Spinal cord (tissue), 9 donors: ENCODE measurements at regions not wholly inside any gene's neighbourhood (a gene's known extent, or its start where the extent isn't known, plus 50 kb on each side); places are given as distances from the start of the nearest gene placed in this dataset.
A peak's percentile ranks its signal among the peaks of the same experiment; 100 is the strongest.

Experiments used
- DNase-seq, 6 donors: peaks; one replicate each; pipeline versions ENCODE4 v3.0.0 to v3.0.0-alpha.2; 2013 to 2015; ENCODE audit warnings: low spot score in 6 of 6, low read depth in 4 of 6
- H3K27ac ChIP-seq: one replicate; pipeline ENCODE4 v1.5.1; 2013; ENCODE audit warnings: low read depth, low read length, control low read depth
- H3K27me3 ChIP-seq: one replicate; pipeline ENCODE4 v1.6.1; 2013; ENCODE audit warnings: low read length; ENCODE audit not compliant: control insufficient read depth, insufficient read depth
- H3K36me3 ChIP-seq: one replicate; pipeline ENCODE4 v1.6.1; 2013; ENCODE audit warnings: low read length; ENCODE audit not compliant: control insufficient read depth, insufficient read depth
- H3K4me1 ChIP-seq: one replicate; pipeline ENCODE4 v1.6.1; 2013; ENCODE audit warnings: low read length; ENCODE audit not compliant: control insufficient read depth, insufficient read depth
- H3K4me3 ChIP-seq: one replicate; pipeline ENCODE4 v1.5.1; 2013; ENCODE audit warnings: low read depth, low read length, control low read depth
- H3K9me3 ChIP-seq: one replicate; pipeline ENCODE4 v1.6.1; 2013; ENCODE audit warnings: low read length; ENCODE audit not compliant: control insufficient read depth, insufficient read depth
- WGBS: methylation state at CpG from one replicate; pipeline ENCODE4 v1.1.5; 2013; ENCODE audit warnings: missing lambda C conversion rate; ENCODE audit not compliant: insufficient coverage; 5-methylcytosine and 5-hydroxymethylcytosine counted together
- donor health status: healthy.

- WGBS, result 61% methylated on average over 17 of the region's 17 CpGs
Observed at GRCh38 chr2:2889646-2890045, 488.0 kb downstream of the EIPR1 start.

GRCh38 chr2:2889141-2889540 is 488.5 kb downstream of the EIPR1 start:
- no peaks in the 10 kb centered on the region for H3K9me3 ChIP-seq
- WGBS, result 78% methylated on average over 7 of the region's 10 CpGs
- no peaks in the 10 kb centered on the region for H3K36me3 ChIP-seq
- no peak overlapping the region for H3K4me3 ChIP-seq
- no peaks in the 10 kb centered on the region for H3K27me3 ChIP-seq
- H3K4me1 ChIP-seq, result peaks cover 8% of the 10 kb centered on the region
- DNase-seq, result peak in 1 of 6 donors; percentile 42
- H3K27ac ChIP-seq, result no peak overlapping the region

More at GRCh38 chr2:2889646-2890045, 488.0 kb downstream of the EIPR1 start:
- DNase-seq, result peak in 1 of 6 donors; percentile 77
- Histone ChIP-seq H3K4me1 (peaks cover 8% of the 10 kb centered on the region), H3K4me3 (no peak overlapping the region), H3K9me3 (no peaks in the 10 kb centered on the region), H3K27me3 (no peaks in the 10 kb centered on the region), H3K27ac (no peak overlapping the region), H3K36me3 (no peaks in the 10 kb centered on the region)

- WGBS, result 71% methylated on average over 1 of the region's 3 CpGs
- peaks cover 8% of the 10 kb centered on the region for H3K4me1 ChIP-seq
- DNase-seq, result no peak
Observed at GRCh38 chr2:2887772-2888387, 489.7 kb downstream of the EIPR1 start.

GRCh38 chr2:2886922-2887321 is 490.7 kb downstream of the EIPR1 start:
- H3K27ac ChIP-seq, result no peak overlapping the region
- H3K36me3 ChIP-seq, result no peaks in the 10 kb centered on the region
- 72% methylated on average over 7 of the region's 7 CpGs for WGBS
- DNase-seq, result no peak
- H3K27me3 ChIP-seq, result no peaks in the 10 kb centered on the region
- H3K4me3 ChIP-seq, result no peak overlapping the region
- peaks cover 3% of the 10 kb centered on the region for H3K9me3 ChIP-seq
- H3K4me1 ChIP-seq, result peaks cover 5% of the 10 kb centered on the region

More at GRCh38 chr2:2887772-2888387, 489.7 kb downstream of the EIPR1 start:
- H3K36me3 ChIP-seq, result no peaks in the 10 kb centered on the region
- H3K4me3 ChIP-seq, result no peak overlapping the region
- H3K9me3 ChIP-seq, result no peaks in the 10 kb centered on the region
- H3K27ac ChIP-seq, result no peak overlapping the region
- no peaks in the 10 kb centered on the region for H3K27me3 ChIP-seq

- Histone ChIP-seq H3K4me3 (no peak overlapping the region), H3K36me3 (no peaks in the 10 kb centered on the region), H3K27me3 (no peaks in the 10 kb centered on the region), H3K4me1 (peaks cover 42% of the 10 kb centered on the region), H3K9me3 (peaks cover 6% of the 10 kb centered on the region), H3K27ac (no peak overlapping the region)
- WGBS, result 60% methylated on average over 1 of the region's 5 CpGs
- DNase-seq, result peak in 1 of 6 donors; percentile 52
Observed at GRCh38 chr2:2881499-2881898, 496.1 kb downstream of the EIPR1 start.

GRCh38 chr2:2880938-2881337 is 496.7 kb downstream of the EIPR1 start:
- no peak overlapping the region for H3K27ac ChIP-seq
- DNase-seq, result no peak
- 88% methylated on average over 4 of the region's 4 CpGs for WGBS

GRCh38 chr2:2879781-2880180 is 497.8 kb downstream of the EIPR1 start:
- peaks cover 59% of the 10 kb centered on the region for H3K4me1 ChIP-seq

More at GRCh38 chr2:2880938-2881337, 496.7 kb downstream of the EIPR1 start:
- Histone ChIP-seq H3K27me3 (no peaks in the 10 kb centered on the region), H3K4me3 (no peak overlapping the region), H3K36me3 (no peaks in the 10 kb centered on the region), H3K9me3 (peaks cover 6% of the 10 kb centered on the region), H3K4me1 (peaks cover 48% of the 10 kb centered on the region)

GRCh38 chr2:2879071-2879470 is 498.5 kb downstream of the EIPR1 start:
- H3K4me3 ChIP-seq, result no peak overlapping the region
- H3K27ac ChIP-seq, result no peak overlapping the region
- peaks cover 6% of the 10 kb centered on the region for H3K9me3 ChIP-seq
- DNase-seq, result no peak
- H3K4me1 ChIP-seq, result peaks cover 65% of the 10 kb centered on the region
- peaks cover 7% of the 10 kb centered on the region for H3K36me3 ChIP-seq
- H3K27me3 ChIP-seq, result no peaks in the 10 kb centered on the region

More at GRCh38 chr2:2879781-2880180, 497.8 kb downstream of the EIPR1 start:
- Histone ChIP-seq H3K4me3 (no peak overlapping the region), H3K27me3 (no peaks in the 10 kb centered on the region), H3K27ac (no peak overlapping the region), H3K9me3 (peaks cover 6% of the 10 kb centered on the region), H3K36me3 (peaks cover 7% of the 10 kb centered on the region)
- 36% methylated on average over 2 of the region's 7 CpGs for WGBS
- no peak for DNase-seq

- Histone ChIP-seq H3K27ac (peak overlapping the region; percentile 83), H3K9me3 (peaks cover 5% of the 10 kb centered on the region), H3K27me3 (no peaks in the 10 kb centered on the region), H3K4me3 (no peak overlapping the region), H3K4me1 (peaks cover 71% of the 10 kb centered on the region), H3K36me3 (peaks cover 7% of the 10 kb centered on the region)
- peak in 5 of 6 donors; percentile 65 to 97 (median 79) for DNase-seq
- WGBS, result 6% methylated on average over 11 of the region's 13 CpGs
Observed at GRCh38 chr2:2877427-2877826, 500.2 kb downstream of the EIPR1 start.
